ENCODE measurements at regions not wholly inside any gene's neighbourhood (a gene's known extent, or its start where the extent isn't known, plus 50 kb on each side); places are given as distances from the start of the nearest gene placed in this dataset.

GRCh38 chr3:135806317-135806716, 159.2 kb upstream of the PPP2R3A start:
- DNase-seq: no peak

GRCh38 chr3:135807879-135808278, 157.6 kb upstream of the PPP2R3A start:
- no peak for DNase-seq

- no peak for DNase-seq
These were observed 156.4 kb upstream of the PPP2R3A start for GRCh38 chr3:135809021-135809634.

- no peak for DNase-seq
These were observed 153.9 kb upstream of the PPP2R3A start for GRCh38 chr3:135811651-135812050.

- DNase-seq: no peak
These were observed 153.5 kb upstream of the PPP2R3A start for GRCh38 chr3:135812057-135812456.

GRCh38 chr3:135834465-135834864, 131.1 kb upstream of the PPP2R3A start:
- DNase-seq: no peak

- no peak for DNase-seq
These were observed 127.4 kb upstream of the PPP2R3A start for GRCh38 chr3:135837977-135838631.

- DNase-seq: no peak
These were observed 125.1 kb upstream of the PPP2R3A start for GRCh38 chr3:135840436-135840835.

GRCh38 chr3:135844386-135844785, 121.1 kb upstream of the PPP2R3A start:
- no peak for DNase-seq

GRCh38 chr3:135848051-135848450, 117.5 kb upstream of the PPP2R3A start:
- DNase-seq: no peak

- no peak for DNase-seq
These were observed 115.7 kb upstream of the PPP2R3A start for GRCh38 chr3:135849827-135850226.

- no peak for DNase-seq
These were observed 114.1 kb upstream of the PPP2R3A start for GRCh38 chr3:135851201-135852081.

- DNase-seq: no peak
These were observed 111.5 kb upstream of the PPP2R3A start for GRCh38 chr3:135853981-135854380.

GRCh38 chr3:135860761-135861160, 104.8 kb upstream of the PPP2R3A start:
- DNase-seq: peak; percentile 13

GRCh38 chr3:135862361-135862760, 103.2 kb upstream of the PPP2R3A start:
- no peak for DNase-seq

- no peak for DNase-seq
These were observed 101.5 kb upstream of the PPP2R3A start for GRCh38 chr3:135864060-135864459.

GRCh38 chr3:135865085-135865484, 100.4 kb upstream of the PPP2R3A start:
- DNase-seq: no peak

GRCh38 chr3:135865553-135865952, 100.0 kb upstream of the PPP2R3A start:
- no peak for DNase-seq

GRCh38 chr3:135867911-135868310, 97.6 kb upstream of the PPP2R3A start:
- DNase-seq: no peak

GRCh38 chr3:135868801-135869200, 96.7 kb upstream of the PPP2R3A start:
- DNase-seq: peak; percentile 23

GRCh38 chr3:135869439-135870105, 96.0 kb upstream of the PPP2R3A start:
- no peak for DNase-seq

- no peak for DNase-seq
These were observed 94.2 kb upstream of the PPP2R3A start for GRCh38 chr3:135871311-135871710.

- DNase-seq: no peak
These were observed 91.5 kb upstream of the PPP2R3A start for GRCh38 chr3:135874035-135874434.
